ENCODE measurements at regions not wholly inside any gene's neighbourhood (a gene's known extent, or its start where the extent isn't known, plus 50 kb on each side); places are given as distances from the start of the nearest gene placed in this dataset.

DNA sequence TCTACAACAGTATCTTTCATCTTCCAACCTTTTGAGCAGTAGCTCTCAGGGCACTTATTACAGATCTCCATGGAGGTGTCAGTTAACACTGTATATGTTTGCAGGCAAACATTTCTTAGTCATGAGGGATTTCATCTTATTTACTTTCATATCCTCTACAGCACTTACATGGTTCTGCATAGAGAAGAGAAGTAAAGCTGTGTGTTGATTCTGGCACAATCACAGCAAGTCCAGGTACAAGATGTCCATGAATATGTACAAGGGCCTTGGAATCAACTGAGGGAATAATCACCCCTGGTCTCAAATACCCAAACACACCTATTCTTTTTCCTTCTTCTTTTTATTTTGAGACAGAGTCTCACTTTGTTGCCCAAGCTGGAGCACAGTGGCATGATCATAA lies 142.0 kb upstream of the TRPM3 start:
- TF ChIP-seq, protein P1, sequence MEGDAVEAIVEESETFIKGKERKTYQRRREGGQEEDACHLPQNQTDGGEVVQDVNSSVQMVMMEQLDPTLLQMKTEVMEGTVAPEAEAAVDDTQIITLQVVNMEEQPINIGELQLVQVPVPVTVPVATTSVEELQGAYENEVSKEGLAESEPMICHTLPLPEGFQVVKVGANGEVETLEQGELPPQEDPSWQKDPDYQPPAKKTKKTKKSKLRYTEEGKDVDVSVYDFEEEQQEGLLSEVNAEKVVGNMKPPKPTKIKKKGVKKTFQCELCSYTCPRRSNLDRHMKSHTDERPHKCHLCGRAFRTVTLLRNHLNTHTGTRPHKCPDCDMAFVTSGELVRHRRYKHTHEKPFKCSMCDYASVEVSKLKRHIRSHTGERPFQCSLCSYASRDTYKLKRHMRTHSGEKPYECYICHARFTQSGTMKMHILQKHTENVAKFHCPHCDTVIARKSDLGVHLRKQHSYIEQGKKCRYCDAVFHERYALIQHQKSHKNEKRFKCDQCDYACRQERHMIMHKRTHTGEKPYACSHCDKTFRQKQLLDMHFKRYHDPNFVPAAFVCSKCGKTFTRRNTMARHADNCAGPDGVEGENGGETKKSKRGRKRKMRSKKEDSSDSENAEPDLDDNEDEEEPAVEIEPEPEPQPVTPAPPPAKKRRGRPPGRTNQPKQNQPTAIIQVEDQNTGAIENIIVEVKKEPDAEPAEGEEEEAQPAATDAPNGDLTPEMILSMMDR (IDR thresholded peaks at IDR 0.05), result no peak
- no peak for TF ChIP-seq POLR2A (IDR thresholded peaks at IDR 0.05)

Data from Peyer's patch (tissue), 4 donors.